ENCODE measurements at regions not wholly inside any gene's neighbourhood (a gene's known extent, or its start where the extent isn't known, plus 50 kb on each side); places are given as distances from the start of the nearest gene placed in this dataset.

DNA sequence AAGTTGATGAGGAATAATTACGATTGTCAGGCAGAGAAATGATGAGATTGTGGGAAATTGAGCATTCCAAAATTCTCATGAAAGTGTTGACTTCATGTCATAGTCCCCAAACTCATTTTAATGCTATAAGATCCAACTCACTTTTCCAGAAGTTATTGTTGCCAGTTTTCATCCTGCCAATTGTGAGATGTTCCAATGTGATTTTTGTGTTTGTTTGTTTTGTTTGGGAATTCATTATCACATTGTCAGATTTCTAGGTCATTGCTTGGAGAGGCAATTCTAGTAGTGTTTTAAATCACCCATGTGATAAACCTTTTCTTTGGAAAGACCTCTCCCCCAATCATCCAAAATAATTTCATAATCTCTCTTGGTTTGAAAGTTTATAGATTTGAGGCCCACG is 86.0 kb upstream of the ACVR2A start:
- CTCF ChIA-PET, result no interaction called here
- no peak for DNase-seq (ENCODE audit: extremely low spot score)
- TF ChIP-seq, protein P1, sequence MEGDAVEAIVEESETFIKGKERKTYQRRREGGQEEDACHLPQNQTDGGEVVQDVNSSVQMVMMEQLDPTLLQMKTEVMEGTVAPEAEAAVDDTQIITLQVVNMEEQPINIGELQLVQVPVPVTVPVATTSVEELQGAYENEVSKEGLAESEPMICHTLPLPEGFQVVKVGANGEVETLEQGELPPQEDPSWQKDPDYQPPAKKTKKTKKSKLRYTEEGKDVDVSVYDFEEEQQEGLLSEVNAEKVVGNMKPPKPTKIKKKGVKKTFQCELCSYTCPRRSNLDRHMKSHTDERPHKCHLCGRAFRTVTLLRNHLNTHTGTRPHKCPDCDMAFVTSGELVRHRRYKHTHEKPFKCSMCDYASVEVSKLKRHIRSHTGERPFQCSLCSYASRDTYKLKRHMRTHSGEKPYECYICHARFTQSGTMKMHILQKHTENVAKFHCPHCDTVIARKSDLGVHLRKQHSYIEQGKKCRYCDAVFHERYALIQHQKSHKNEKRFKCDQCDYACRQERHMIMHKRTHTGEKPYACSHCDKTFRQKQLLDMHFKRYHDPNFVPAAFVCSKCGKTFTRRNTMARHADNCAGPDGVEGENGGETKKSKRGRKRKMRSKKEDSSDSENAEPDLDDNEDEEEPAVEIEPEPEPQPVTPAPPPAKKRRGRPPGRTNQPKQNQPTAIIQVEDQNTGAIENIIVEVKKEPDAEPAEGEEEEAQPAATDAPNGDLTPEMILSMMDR (IDR thresholded peaks at IDR 0.05; ENCODE audit: control extremely low read depth, extremely low read depth, low read depth, missing control alignments), result no peak
- POLR2A ChIA-PET, result no interaction called here

DNA sequence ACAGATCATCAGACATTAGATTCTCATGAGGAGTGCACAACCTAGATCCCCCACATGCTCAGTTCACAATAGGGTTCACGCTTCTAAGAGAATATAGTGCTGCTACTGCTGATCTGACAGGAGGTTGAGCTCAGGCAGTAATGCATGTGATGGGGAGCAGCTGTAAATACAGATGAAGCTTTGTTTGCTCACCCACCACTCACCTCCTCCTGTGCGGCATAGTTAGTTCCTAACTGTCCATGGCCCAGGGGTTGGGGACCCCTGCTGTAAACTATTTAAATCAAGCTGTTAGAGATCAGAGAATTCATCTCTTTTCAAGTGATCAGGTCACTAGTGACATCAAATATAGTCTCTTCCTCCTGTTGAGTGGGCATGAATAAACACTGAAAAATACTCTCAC is 88.8 kb upstream of the ACVR2A start:
- CTCF ChIA-PET, result interaction anchor here (1.3 kb wide), 1 partner anchor 23 kb away, joined by 3 read pairs; no protein-coding TSS in a partner anchor
- POLR2A ChIA-PET, result no interaction called here
- TF ChIP-seq, protein P1 (IDR thresholded peaks at IDR 0.05; ENCODE audit: control extremely low read depth, extremely low read depth, low read depth, missing control alignments), result no peak
- DNase-seq (ENCODE audit: extremely low spot score), result no peak

DNA sequence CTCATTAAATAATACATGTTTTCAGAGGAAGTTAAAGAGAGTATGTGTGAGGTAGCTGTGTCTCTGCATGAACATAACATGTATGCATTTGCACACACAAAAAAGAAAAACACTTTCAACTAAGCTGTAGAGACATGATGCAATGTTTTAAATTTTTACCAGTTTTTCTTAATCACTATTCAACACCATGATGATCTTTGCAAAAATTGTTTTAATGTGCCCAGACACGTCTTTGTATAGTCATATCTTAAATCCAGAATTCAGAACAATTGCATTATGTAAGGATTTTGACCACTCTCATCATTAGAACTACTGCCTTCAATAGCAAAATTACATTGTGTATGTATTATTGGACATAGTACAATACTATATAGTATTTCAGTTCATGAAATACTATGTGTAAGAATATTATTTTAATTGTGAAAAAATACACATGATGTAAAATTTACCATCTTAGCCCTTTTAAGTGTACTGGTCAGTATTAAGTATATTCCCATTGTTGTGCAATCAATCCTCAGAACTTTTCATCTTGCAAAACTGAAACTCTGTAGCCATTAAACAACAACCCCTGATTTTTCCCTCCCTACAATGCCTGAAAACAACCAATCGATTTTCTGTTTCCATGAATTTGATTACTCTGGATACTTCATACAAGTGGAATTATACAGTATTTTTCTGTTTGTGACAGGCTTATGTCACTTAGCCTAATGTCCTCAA is 104.5 kb upstream of the ACVR2A start:
- POLR2A ChIA-PET, result no interaction called here
- TF ChIP-seq, protein P1 (IDR thresholded peaks at IDR 0.05; ENCODE audit: control extremely low read depth, extremely low read depth, low read depth, missing control alignments), result no peak
- no peak for DNase-seq (ENCODE audit: extremely low spot score)
- CTCF ChIA-PET, result interaction anchor here (1.9 kb wide), 1 partner anchor 9 kb away, joined by 5 read pairs; no protein-coding TSS in a partner anchor

DNA sequence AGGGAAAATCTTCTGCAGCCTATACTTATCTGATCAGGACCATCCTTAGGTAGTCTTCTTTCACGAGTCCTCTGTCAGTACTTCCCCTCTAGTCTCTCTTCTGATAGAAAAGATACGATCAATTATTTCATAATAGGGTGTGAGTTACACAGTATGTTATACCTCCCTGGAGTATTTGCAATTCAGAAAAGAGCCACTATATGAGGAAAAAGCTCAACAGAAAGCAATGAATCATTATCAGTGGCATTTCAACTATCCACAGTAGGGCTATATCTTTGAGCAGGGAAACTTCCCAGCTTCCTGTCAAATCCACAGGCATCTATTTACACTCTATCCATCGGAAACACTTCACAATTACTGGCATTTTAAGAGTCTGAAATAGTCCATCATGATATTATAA is 105.3 kb upstream of the ACVR2A start:
- ChIA-PET POLR2A (no interaction called here), CTCF (interaction anchor here (1.9 kb wide), 1 partner anchor 10 kb away, joined by 5 read pairs; no protein-coding TSS in a partner anchor)
- TF ChIP-seq, protein P1 (IDR thresholded peaks at IDR 0.05; ENCODE audit: control extremely low read depth, extremely low read depth, low read depth, missing control alignments), result no peak
- no peak for DNase-seq (ENCODE audit: extremely low spot score)

DNA sequence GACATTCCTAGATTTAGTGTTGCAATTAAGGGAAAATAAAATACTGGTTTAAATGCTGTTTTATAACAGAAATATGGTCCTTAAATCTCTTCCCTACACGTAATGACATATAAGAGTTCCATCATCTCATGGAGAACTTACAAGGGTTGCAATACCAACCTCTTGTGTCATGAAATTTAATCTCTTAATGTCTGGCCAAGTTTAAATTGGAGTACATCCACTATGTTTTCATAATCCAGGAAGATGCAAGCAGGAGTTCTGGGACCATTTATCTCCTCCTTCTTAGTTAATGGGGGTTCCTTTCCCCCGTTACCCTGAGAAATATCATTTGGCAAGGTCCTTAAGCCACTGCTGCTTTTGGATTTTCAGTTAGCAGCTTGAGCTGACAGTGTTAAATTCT is 126.0 kb upstream of the ACVR2A start:
- TF ChIP-seq, protein P1 (IDR thresholded peaks at IDR 0.05; ENCODE audit: control extremely low read depth, extremely low read depth, low read depth, missing control alignments), result no peak
- no peak for DNase-seq (ENCODE audit: extremely low spot score)
- POLR2A ChIA-PET, result interaction anchor here (0.5 kb wide), 1 partner anchor 794 kb away, joined by 4 read pairs; no protein-coding TSS in a partner anchor

DNA sequence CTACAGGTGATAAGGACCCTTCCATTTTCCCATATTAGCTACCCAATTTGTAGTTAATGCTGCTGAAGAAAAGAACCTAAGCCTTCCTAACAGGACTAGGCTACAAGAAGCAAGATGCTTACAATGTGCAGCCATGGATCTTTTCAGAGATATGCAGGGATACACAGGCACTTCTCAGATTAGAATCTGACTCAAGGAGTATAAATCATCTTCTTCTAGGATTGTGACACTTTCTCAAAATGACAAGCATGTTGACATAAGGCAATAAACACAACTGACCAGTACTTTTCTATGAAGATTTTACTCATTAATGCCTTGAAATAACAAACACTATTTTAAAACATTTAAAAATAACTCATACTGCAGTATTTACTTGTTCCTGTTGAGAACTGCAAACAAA is 127.9 kb upstream of the ACVR2A start:
- CTCF ChIA-PET, result no interaction called here
- TF ChIP-seq, protein P1 (IDR thresholded peaks at IDR 0.05; ENCODE audit: control extremely low read depth, extremely low read depth, low read depth, missing control alignments), result no peak
- POLR2A ChIA-PET, result no interaction called here
- DNase-seq (ENCODE audit: extremely low spot score), result no peak

More for the DNA sequence above, 126.0 kb upstream of the ACVR2A start:
- CTCF ChIA-PET, result no interaction called here
